Activated naive CD8-positive, alpha-beta T cell (primary cell): ENCODE measurements at regions not wholly inside any gene's neighbourhood (a gene's known extent, or its start where the extent isn't known, plus 50 kb on each side); places are given as distances from the start of the nearest gene placed in this dataset.

ENCODE experiments used
- H3K27ac Mint-ChIP-seq: one replicate; pipeline ENCODE4 v1.8.0; 2021; ENCODE audit warnings: mixed read lengths
- H3K27me3 Mint-ChIP-seq: one replicate; pipeline ENCODE4 v1.8.0; 2021; ENCODE audit warnings: mixed read lengths
- H3K36me3 Mint-ChIP-seq: one replicate; pipeline ENCODE4 v1.8.0; 2021; ENCODE audit warnings: mixed read lengths
- H3K4me1 Mint-ChIP-seq: one replicate; pipeline ENCODE4 v1.8.0; 2021; ENCODE audit warnings: low read depth, mixed read lengths
- H3K4me3 Mint-ChIP-seq: one replicate; pipeline ENCODE4 v1.8.0; 2021; ENCODE audit warnings: mild to moderate bottlenecking, mixed read lengths
- H3K9me3 Mint-ChIP-seq: one replicate; pipeline ENCODE4 v1.8.0; 2021; ENCODE audit warnings: low read depth, mixed read lengths

DNA sequence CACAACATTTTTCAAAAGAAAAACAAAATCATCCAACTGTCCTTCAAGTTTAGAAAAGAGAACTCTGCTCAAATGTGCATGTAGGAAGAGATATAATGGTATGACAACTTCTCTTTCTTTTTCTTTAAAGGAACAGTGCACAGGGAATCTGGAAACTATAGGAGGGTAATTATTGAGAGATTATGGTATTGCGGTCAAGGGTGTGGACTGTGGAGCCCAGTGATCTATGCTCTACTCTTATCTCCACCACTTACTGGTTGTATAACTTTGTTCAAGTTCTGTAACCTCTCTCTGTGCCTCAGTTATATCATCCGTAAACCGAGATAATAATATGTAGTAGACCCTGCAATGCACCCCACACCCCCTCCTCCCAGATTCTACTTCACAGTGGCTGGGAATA lies 69.8 kb upstream of the PCGF5 start:
- H3K4me1 Mint-ChIP-seq = no peaks in the 10 kb centered on the region
- no peak overlapping the region for H3K4me3 Mint-ChIP-seq
- no peaks in the 10 kb centered on the region for H3K36me3 Mint-ChIP-seq
- H3K27me3 Mint-ChIP-seq = peaks cover 3% of the 10 kb centered on the region
- no peak overlapping the region for H3K27ac Mint-ChIP-seq
- H3K9me3 Mint-ChIP-seq = no peaks in the 10 kb centered on the region

DNA sequence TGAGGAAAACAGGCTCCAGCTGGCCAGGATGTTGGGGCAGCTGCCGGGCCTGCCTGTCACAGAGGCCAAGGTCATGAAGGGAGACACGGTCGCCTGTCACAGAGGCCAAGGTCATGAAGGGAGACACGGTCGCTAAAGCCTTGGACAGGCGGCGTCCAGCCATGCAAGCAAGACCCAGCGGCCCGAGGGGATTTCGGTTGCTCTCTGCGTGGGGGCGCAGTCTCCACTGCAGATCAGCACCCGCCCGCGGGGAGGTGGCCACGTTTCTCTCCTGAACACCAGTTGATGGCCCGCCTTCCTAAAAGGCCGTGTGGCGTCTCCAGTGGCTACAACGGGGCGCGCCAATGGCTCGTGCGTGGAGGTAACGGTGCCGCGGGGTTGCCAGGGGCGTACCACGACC lies 67.0 kb upstream of the PCGF5 start:
- no peak overlapping the region for H3K27ac Mint-ChIP-seq

DNA sequence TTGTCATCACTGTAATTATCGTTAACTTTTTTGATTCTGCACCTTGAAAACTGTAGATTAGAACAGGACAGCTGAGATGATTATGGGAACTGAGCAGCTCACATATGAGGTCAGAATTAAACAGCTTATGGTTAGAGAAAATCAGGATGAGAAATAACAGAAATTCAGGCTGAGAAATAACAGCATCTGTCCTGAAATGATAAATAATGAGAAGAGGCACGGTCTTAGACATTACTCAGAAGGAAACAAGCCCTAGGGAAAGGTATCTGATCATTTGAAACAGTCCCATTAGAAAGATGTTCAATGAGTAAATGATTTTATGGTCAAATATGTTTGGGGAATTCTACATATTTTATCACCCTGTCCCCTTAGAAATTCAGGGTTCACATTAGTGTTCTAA lies 65.6 kb upstream of the PCGF5 start:
- no peak overlapping the region for H3K4me3 Mint-ChIP-seq
- no peaks in the 10 kb centered on the region for H3K36me3 Mint-ChIP-seq
- H3K4me1 Mint-ChIP-seq = peaks cover 4% of the 10 kb centered on the region
- H3K27me3 Mint-ChIP-seq = no peaks in the 10 kb centered on the region
- no peaks in the 10 kb centered on the region for H3K9me3 Mint-ChIP-seq
- H3K27ac Mint-ChIP-seq = no peak overlapping the region

More for the DNA sequence above, 67.0 kb upstream of the PCGF5 start:
- H3K9me3 Mint-ChIP-seq = no peaks in the 10 kb centered on the region
- no peaks in the 10 kb centered on the region for H3K27me3 Mint-ChIP-seq
- H3K36me3 Mint-ChIP-seq = no peaks in the 10 kb centered on the region
- no peak overlapping the region for H3K4me3 Mint-ChIP-seq
- no peaks in the 10 kb centered on the region for H3K4me1 Mint-ChIP-seq

DNA sequence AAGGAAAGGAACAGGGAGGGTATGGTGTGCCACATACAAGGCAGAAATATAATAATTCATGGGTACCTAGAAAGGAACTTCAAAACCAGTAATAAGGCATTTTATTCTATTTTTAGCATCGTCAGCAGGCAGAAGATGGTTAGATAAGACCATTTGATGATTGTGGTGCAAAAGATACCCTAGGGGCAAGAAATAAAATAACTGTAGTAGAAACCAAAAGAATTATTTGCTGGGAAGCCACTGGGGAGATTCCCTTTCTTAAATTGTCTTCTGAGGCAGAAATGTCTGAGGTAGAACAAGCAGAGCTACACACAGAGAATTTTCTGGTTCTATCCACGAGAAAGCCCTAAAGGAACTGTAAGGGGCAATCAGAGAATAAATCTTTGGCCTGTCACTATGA lies 64.3 kb upstream of the PCGF5 start:
- Mint-ChIP-seq H3K4me3 (no peak overlapping the region), H3K36me3 (no peaks in the 10 kb centered on the region), H3K9me3 (no peaks in the 10 kb centered on the region), H3K27ac (no peak overlapping the region), H3K4me1 (peaks cover 9% of the 10 kb centered on the region), H3K27me3 (no peaks in the 10 kb centered on the region)

DNA sequence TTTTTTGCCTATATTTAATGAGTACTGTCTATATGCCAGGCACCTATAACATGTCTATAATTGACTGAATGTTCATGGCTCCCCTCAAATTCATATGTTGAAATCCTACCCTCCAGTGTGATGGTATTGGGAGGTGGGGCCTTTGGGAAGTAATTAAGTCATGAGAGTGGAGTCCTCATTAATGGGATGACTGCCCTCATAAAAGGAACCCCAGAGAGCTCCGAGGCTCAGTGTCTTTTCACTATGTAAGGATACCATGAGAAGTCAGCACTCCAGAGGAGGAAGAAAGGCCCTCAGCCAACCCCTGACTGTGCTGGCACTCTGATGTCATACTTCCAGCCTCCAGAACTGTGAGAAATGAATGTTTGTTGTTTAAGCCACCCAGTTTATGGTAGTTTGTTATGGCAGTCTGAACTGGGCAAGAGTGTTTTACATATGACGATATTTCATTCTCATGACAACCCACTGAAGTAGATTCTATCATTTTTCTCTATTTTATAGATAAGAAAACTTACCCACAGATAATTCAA lies 61.1 kb upstream of the PCGF5 start:
- H3K9me3 Mint-ChIP-seq = no peaks in the 10 kb centered on the region

DNA sequence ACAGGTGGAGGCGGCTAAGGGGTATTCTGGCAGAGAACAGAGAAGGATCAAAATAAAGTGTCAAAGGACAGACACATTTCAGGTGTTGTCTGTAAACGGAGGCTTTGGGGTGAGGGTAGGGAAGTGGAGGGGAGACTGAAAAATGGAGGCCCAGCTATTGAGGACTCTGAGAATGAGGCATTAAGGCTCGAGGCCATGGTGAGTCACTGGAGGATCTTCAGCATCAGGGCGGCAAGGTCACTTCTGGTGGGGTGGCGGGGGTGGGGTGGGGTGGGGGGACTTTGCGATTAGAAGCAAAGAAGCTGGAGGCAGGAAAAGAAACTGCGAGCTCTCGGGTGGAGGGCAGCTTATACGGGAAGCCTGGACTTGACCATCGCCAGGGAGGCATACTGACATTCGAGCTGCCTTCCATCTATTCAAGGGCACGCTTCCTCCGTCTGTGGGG lies 58.4 kb upstream of the PCGF5 start:
- Mint-ChIP-seq H3K4me1 (peaks cover 47% of the 10 kb centered on the region), H3K27me3 (no peaks in the 10 kb centered on the region), H3K27ac (peak overlapping the region; percentile 94), H3K4me3 (peak overlapping the region; percentile 86), H3K9me3 (no peaks in the 10 kb centered on the region), H3K36me3 (no peaks in the 10 kb centered on the region)

More for the DNA sequence above, 61.1 kb upstream of the PCGF5 start:
- H3K4me1 Mint-ChIP-seq = peaks cover 23% of the 10 kb centered on the region
- no peak overlapping the region for H3K4me3 Mint-ChIP-seq
- no peaks in the 10 kb centered on the region for H3K36me3 Mint-ChIP-seq
- H3K27me3 Mint-ChIP-seq = no peaks in the 10 kb centered on the region
- no peak overlapping the region for H3K27ac Mint-ChIP-seq

DNA sequence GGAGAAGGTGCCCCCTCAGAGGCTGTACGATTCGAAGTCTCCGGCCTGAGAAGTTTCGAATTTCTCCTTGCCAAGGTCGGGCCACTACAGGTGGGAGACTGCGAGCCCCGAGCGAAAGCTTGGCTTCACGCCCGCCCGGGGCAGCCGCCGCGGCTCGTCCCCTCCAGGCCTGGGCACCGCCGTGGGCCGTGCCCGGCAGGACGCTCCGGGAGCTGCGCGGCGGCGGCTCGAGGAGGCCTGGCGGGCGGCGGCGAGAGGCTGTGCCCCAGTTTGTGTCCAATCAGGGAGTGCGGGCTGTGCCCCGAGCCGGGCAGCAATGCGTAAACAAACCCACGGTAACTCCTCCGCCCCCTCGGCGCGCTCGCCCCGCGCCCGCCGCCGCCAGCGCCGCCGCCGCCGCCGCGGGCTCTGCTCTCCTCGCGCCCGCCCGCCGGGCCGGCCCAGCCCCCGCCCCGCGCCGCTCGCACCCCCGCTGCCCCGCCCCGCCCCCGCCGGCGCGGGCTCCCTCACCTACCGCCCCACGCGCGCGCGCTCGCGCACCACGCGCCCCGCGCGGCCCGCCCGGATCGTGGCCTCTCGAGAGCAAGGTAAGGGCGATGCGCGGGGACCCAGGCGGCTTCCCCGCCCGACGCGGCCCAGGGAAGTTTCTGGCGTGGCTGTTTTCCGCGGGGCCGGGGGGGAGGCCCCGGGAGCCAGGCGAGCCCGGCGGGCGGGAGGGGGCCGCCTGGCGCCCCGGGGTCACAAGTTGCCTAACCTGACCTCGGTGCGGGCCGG lies 57.8 kb upstream of the PCGF5 start:
- peaks cover 3% of the 10 kb centered on the region for H3K36me3 Mint-ChIP-seq
- H3K4me3 Mint-ChIP-seq = peak overlapping the region; percentile 91
- no peaks in the 10 kb centered on the region for H3K9me3 Mint-ChIP-seq
- peaks cover 52% of the 10 kb centered on the region for H3K4me1 Mint-ChIP-seq
- no peaks in the 10 kb centered on the region for H3K27me3 Mint-ChIP-seq
- H3K27ac Mint-ChIP-seq = peak overlapping the region; percentile 94

DNA sequence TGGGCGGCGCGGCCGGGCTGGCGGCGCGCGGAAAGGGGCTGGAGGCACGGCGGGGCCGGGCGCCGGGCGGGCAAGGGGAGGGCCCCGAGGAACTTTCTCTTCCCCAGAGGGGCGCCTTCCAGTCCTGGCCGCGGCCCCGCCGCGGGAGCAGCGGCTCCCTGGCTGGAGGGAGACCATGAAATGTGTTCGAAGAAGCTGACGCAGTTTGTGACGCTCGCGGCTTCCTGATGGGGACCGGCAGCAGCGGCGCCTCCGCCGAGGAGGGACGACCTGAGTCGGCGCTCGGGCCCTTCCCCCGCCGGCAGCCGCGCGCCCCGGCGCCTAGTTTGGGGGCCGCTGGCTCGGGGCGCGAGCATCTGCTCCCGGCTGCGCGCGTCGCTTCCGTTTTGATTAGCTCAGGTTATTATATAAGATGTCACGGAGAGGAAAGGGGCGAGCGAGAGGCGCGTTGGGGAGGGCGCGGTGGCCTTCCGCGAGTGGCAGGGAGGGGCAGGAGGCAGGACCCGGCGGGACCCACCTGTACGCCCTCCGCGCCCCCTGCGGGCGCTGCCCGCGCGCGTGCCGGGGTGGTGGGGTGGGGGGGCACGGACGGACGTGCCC lies 57.1 kb upstream of the PCGF5 start:
- peak overlapping the region; percentile 97 for H3K27ac Mint-ChIP-seq
- peaks cover 8% of the 10 kb centered on the region for H3K36me3 Mint-ChIP-seq
- H3K4me3 Mint-ChIP-seq = peak overlapping the region; percentile 91
- no peaks in the 10 kb centered on the region for H3K27me3 Mint-ChIP-seq
- H3K4me1 Mint-ChIP-seq = peaks cover 59% of the 10 kb centered on the region
- H3K9me3 Mint-ChIP-seq = peaks cover 5% of the 10 kb centered on the region

DNA sequence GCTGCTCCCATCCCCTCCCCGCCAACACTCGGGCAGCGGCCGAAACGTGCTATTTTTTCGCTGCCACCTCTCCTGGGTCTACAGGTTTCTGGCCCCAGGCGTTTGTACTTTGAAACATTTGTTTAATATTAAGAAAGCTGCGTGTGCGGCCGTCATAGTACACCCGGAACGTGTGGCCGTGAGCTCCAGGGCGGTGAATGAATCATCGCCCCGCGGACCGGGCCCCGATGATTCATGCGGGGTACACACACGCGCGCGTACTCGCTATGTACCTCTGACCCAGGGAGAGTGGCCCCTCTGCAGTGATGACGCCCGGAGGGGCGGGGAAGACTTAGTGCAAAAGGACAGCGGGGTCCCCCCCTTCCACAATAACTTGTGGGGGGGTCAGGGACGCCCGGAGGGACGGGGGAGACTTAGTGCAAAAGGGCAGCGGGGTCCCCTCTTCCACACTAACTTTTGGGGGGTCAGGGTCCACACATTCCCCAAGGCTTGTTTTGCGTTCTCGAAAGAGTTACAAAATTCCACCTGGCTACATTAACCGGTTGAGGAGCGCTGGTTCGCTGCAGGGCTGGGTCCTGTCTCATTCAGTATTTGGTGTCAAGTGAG lies 56.5 kb upstream of the PCGF5 start:
- Mint-ChIP-seq H3K9me3 (peaks cover 6% of the 10 kb centered on the region), H3K4me1 (peaks cover 57% of the 10 kb centered on the region), H3K27me3 (no peaks in the 10 kb centered on the region), H3K36me3 (peaks cover 8% of the 10 kb centered on the region), H3K4me3 (peak overlapping the region; percentile 91), H3K27ac (peak overlapping the region; percentile 97)

DNA sequence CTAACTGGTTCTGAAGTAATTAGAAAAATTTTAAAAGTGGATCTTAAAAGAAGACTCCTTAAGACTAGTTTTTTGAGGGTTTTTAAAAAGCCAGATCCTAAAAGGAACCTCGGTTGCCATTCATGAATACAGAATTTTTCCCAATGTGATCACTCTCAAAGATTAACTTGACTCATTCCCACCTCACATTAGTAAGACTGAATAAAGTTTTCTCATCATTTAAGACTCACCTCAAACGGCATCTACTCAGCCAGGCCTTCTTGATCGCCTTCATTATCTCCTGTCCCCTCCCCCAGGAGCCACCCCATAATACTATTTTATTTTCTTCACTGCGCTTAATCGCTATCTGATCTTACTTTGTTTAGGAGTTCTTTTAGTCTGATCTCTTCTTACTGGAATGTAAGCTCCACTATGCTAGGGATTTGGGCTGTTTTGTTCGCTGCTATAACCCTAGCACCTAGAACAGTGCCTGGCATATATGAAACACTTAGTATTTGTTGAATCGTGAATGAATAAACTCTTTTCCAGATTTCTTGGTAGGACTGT lies 55.9 kb upstream of the PCGF5 start:
- Mint-ChIP-seq H3K4me3 (peak overlapping the region; percentile 91), H3K27me3 (no peaks in the 10 kb centered on the region), H3K36me3 (peaks cover 11% of the 10 kb centered on the region), H3K27ac (peak overlapping the region; percentile 97), H3K4me1 (peaks cover 57% of the 10 kb centered on the region), H3K9me3 (peaks cover 9% of the 10 kb centered on the region)

DNA sequence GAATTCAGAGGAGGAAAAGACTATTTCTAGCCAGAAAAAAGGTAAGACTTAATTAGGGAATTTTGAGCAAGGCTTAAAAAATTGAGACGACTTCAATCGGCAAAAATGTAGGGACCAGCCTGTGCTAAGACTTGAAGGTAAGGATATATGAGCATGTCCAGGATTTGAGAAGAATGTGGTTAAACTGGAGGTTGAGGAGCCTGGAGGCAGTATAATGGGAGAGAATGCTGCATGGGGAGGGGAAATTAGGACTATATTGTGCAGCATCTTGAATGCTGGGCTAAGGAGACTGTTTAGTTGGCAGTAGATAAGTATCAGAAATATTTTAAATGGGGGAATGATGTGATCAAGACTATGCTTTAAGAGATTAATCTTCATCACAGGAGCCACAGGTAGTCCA lies 53.1 kb upstream of the PCGF5 start:
- Mint-ChIP-seq H3K9me3 (peaks cover 23% of the 10 kb centered on the region), H3K27me3 (no peaks in the 10 kb centered on the region), H3K27ac (no peak overlapping the region), H3K36me3 (peaks cover 22% of the 10 kb centered on the region), H3K4me1 (peaks cover 60% of the 10 kb centered on the region), H3K4me3 (no peak overlapping the region)

DNA sequence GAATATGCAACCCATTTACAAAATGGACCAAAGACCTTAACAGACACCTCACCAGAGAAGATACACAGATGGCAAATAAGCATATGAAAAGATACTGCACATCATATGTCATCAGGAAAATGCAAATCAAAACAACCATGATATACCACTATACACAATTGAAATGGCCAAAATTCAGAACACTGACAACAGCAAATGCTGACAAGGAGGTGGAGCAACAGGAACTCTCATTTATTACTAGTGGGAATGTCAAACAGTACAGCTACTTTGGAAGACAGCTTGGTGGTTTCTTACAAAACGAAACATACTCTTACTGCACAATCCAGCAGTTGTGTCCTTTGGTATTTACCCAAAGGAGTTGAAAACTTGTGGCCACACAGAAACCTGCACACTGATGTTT lies 50.0 kb upstream of the PCGF5 start:
- peaks cover 64% of the 10 kb centered on the region for H3K4me1 Mint-ChIP-seq
- H3K36me3 Mint-ChIP-seq = peaks cover 31% of the 10 kb centered on the region
- H3K27ac Mint-ChIP-seq = no peak overlapping the region
- no peaks in the 10 kb centered on the region for H3K27me3 Mint-ChIP-seq
- H3K4me3 Mint-ChIP-seq = no peak overlapping the region
- peaks cover 23% of the 10 kb centered on the region for H3K9me3 Mint-ChIP-seq
